HG02885 (cell line): ENCODE measurements at regions not wholly inside any gene's neighbourhood (a gene's known extent, or its start where the extent isn't known, plus 50 kb on each side); places are given as distances from the start of the nearest gene placed in this dataset.
A peak's percentile ranks its signal among the peaks of the same experiment; 100 is the strongest.
"Not testable (repeated sequence)": the region's sequence is repeated elsewhere in the genome, so short reads cannot be mapped to it uniquely, and the experiment has no call there.

Experiments used
- ATAC-seq: cut with Tn5 transposase; IDR thresholded peaks from one replicate; pipeline ENCODE4 v1.9.1; 2021; ENCODE audit warnings: mild to moderate bottlenecking; ENCODE audit not compliant: unreplicated experiment, poor library complexity

- no peak for ATAC-seq
Observed at GRCh38 chr4:16450724-16451123, 224.5 kb upstream of the TAPT1 start.

- no peak for ATAC-seq
Observed at GRCh38 chr4:16450031-16450430, 223.8 kb upstream of the TAPT1 start.

GRCh38 chr4:16449406-16449805 is 223.1 kb upstream of the TAPT1 start:
- no peak for ATAC-seq

- no peak for ATAC-seq
Observed at GRCh38 chr4:16448241-16448840, 222.1 kb upstream of the TAPT1 start.

- ATAC-seq: peak; percentile 94
Observed at GRCh38 chr4:16443504-16444088, 217.3 kb upstream of the TAPT1 start.

GRCh38 chr4:16442296-16442695 is 216.0 kb upstream of the TAPT1 start:
- ATAC-seq: no peak

GRCh38 chr4:16439768-16440167 is 213.5 kb upstream of the TAPT1 start:
- ATAC-seq: no peak

- no peak for ATAC-seq
Observed at GRCh38 chr4:16438986-16439385, 212.7 kb upstream of the TAPT1 start.

- no peak for ATAC-seq
Observed at GRCh38 chr4:16437836-16438235, 211.6 kb upstream of the TAPT1 start.

GRCh38 chr4:16431866-16432265 is 205.6 kb upstream of the TAPT1 start:
- ATAC-seq: no peak

GRCh38 chr4:16418814-16419213 is 192.5 kb upstream of the TAPT1 start:
- ATAC-seq: no peak

- no peak for ATAC-seq
Observed at GRCh38 chr4:16417198-16417597, 190.9 kb upstream of the TAPT1 start.

- ATAC-seq: no peak
Observed at GRCh38 chr4:16416601-16417000, 190.3 kb upstream of the TAPT1 start.

- no peak for ATAC-seq
Observed at GRCh38 chr4:16415751-16416150, 189.5 kb upstream of the TAPT1 start.

GRCh38 chr4:16413814-16414555 is 187.7 kb upstream of the TAPT1 start:
- ATAC-seq: no peak

GRCh38 chr4:16411501-16412085 is 185.3 kb upstream of the TAPT1 start:
- no peak for ATAC-seq

GRCh38 chr4:16393216-16393615 is 166.9 kb upstream of the TAPT1 start:
- not testable (repeated sequence) for ATAC-seq

- ATAC-seq: no peak
Observed at GRCh38 chr4:16391196-16391595, 164.9 kb upstream of the TAPT1 start.

GRCh38 chr4:16387448-16387847 is 161.2 kb upstream of the TAPT1 start:
- ATAC-seq: no peak

GRCh38 chr4:16386711-16387320 is 160.5 kb upstream of the TAPT1 start:
- ATAC-seq: no peak

GRCh38 chr4:16384576-16384975 is 158.3 kb upstream of the TAPT1 start:
- no peak for ATAC-seq
